T follicular helper cell (primary cell): ENCODE measurements at regions not wholly inside any gene's neighbourhood (a gene's known extent, or its start where the extent isn't known, plus 50 kb on each side); places are given as distances from the start of the nearest gene placed in this dataset.
"Not testable (repeated sequence)": the region's sequence is repeated elsewhere in the genome, so short reads cannot be mapped to it uniquely, and the experiment has no call there.

ENCODE experiments used
- DNase-seq: peaks from one replicate; pipeline ENCODE4 v3.0.0-alpha.2; 2020; ENCODE audit warnings: low read depth

- DNase-seq = no peak
Observed at GRCh38 chr5:166724284-166724683, 1567.2 kb upstream of the WWC1 start.

DNA sequence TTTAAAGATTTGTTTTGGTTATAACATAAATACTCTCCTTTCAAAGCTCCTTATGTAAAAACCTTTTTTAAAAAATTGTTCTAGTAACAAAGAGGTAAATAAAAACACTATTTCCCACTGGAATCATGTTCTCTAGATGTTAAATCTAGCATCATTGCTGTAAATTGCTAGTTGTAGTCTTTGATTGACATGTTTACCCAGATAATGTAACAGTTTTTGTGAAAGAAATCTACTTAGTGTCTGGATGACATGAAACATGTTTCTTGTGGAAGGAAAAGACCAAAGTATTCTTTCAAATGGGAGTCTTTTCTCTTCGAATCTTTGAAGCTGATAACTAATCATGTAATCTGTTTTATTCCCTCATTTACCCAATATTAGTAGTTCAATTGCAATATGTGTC, 1565.9 kb upstream of the WWC1 start:
- DNase-seq = no peak

GRCh38 chr5:166726406-166726805, 1565.0 kb upstream of the WWC1 start:
- DNase-seq = no peak

- not testable (repeated sequence) for DNase-seq
Observed at GRCh38 chr5:166742951-166743350, 1548.5 kb upstream of the WWC1 start.

DNA sequence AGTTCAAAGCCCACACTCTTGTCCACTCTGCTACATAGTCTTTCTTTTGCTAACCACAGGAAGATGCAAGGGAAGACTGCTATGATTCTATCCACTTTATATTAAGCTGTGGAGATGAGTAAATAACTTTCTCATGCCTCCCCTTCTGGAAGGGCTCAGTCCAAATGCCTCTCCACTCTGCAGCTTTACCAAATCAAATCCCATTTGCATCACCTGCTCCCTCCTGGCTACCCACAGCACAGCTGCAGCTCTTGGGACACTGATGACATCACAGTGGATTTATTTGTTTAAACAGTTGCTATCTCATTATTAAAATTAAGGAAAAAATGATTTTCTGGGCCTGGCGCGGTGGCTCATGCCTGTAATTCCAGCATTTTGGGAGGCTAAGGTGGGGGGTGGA, 1544.9 kb upstream of the WWC1 start:
- no peak for DNase-seq

DNA sequence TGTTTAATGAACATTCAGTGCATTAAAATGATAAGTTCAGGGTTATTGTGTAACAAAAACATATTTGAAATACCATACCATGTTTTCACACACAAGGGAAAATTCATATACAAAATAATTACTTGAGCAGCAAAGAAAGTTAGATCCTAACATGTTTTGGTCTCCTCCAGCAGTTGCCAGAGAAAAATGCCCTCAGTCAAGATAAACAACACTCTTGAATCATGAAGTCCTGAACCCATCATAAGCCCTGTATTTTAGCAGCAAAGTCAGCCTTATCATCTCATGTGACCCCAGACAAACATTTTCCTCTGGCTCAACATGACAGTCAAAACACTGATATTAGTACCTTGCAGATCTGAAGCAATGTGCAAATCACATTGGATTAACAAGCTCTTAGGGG, 1541.1 kb upstream of the WWC1 start:
- no peak for DNase-seq

DNA sequence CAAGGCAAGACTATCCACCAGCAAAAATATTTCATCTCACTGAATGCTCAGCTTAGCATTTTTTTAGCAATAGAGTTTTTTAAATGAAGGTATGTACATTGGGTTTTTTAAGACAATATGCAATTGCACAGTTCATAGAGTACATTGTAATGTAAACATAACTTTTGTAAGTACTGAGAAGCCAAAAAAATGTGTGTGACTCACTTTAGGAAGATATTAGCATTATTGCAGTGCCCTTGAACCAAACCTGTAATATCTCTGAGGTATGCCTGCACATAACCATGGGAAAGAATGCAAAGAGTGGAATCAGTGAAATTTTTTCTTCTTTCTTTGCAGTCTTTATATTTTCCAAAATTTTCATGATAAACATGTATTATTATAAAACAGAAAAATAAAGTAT, 1533.3 kb upstream of the WWC1 start:
- DNase-seq = no peak

DNA sequence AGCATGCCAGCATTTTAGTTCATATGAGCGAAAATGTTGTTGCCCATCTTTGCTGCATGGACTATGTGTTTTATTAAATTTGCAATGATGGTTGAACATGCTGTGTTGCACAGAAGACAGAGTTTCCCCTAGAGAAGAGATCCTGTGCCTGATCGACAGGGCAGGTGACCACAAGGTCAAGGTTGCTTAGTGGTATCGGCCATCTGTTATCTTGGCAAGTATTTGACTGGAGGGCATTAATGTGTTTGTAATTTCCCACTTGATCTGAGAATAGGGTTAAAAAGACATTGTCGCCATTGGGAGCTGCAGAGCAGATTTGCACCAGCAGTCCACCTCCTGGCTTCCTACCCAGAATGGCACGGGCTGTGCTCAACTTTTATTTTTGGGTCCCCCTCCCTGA, 1523.6 kb upstream of the WWC1 start:
- no peak for DNase-seq

DNA sequence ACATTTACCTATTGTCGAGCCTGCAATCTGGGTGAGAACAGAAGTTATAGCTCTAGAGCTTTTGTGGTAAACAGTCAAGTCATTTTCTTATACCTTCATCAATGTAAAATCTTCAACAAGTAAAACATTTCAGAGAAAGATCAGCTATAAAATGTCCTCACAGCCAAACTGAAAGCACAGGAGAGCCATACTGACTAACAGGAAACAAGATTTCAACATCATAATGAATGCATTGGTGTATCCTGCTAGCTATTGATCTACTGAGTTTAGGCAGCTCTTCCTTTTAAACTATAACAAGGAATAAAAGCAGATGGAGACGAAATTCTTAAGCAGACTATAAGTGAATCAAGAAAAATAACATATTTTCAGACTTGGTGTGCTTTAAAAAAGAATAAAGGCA, 1522.9 kb upstream of the WWC1 start:
- DNase-seq = no peak

DNA sequence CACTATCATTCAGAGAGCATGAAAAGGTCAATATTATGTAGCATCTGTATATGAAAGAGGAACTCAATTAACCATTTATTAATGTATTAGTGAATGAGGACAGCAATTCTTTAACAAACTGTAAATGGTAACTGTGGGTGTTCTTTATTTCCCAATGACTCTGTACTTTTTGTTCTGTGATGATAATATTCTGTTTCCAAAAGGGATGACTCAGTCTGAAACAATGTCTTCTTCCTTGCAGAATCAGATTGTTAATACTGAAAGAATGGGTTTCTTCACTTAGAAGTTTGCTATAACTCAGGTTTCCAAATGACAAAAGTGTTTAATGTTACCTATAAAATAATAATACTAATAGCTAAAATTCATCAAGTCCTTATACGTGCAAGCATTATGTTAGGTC, 1518.7 kb upstream of the WWC1 start:
- no peak for DNase-seq

DNA sequence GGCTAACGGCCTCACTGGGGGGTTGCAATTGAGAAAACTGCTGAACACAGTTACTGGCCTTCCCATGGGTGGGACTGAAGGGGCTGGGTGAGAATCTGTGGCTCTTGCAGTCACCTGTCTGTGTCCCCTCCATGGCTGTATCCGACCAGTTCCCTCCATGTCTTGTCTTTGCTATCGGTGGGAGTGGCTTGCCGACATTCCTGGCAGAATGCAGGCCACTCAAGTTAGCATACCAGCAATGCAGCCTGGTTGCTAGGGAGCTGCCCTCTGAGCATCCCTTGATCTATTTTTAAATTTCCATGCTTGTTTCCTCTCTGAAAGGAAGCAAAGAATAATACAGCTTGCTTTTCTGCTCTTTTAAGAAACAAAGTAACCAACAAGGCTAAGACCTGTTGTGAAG, 1509.7 kb upstream of the WWC1 start:
- DNase-seq = no peak

DNA sequence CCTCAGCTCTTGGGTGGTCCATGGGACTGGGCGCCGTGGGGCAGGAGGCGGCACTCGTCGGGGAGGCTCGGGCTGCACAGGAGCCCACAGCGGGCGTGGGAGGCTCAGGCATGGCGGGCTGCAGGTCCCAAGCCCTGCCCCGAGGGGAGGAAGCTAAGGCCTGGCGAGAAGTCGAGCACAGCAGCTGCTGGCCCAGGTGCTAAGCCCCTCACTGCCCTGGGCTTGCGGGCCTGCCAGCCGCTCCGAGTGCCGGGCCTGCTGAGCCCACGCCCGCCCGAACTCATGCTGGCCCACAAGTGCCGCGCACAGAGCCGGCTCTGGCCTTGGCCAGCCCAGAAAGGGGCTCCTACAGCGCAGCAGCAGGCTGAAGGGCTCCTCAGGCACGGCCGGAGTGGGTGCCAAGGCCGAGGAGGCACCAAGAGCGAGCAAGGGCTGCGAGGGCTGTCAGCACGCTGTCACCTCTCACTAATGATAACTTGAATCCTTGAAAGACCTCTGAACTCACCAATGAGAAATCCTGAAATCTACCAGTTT, 1506.8 kb upstream of the WWC1 start:
- DNase-seq = no peak

DNA sequence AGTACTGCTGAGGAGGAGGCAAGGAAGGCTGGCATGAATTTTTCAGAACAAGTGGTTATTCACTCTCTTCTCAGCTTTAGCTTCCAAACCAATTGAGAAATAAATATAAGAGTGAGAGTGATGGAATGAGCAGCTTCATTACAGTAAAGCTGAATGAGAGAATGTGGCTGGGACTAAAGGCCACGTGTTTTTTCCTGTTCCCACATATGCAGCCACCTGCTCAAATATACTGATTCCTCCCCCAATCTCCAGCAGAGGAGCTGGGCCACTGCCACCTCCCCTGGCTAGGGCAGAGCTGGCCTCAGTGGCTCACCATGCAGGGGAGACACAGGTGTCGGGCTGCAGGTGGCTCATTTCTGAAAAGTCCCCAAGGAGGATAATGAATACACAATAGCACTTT, 1505.3 kb upstream of the WWC1 start:
- no peak for DNase-seq

GRCh38 chr5:166786889-166787288, 1504.6 kb upstream of the WWC1 start:
- no peak for DNase-seq

DNA sequence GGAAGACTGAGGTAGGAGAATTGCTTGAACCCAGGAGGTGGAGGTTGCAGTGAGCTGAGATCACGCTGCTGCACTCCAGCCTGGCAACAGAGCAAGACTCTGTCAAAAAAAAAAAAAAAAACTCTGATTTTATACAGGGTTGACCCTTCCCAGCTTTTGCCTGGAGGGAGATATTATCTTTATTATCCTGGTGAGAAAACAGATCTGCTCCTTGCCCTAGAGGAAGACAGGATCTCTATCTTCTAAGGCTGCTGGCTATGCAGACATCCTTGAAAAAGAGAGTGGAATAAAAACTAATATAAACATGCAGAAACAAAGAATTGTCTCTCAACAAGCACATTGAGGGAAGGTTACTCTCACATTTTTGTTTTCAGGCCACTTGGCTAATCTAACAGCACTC, 1503.4 kb upstream of the WWC1 start:
- no peak for DNase-seq

DNA sequence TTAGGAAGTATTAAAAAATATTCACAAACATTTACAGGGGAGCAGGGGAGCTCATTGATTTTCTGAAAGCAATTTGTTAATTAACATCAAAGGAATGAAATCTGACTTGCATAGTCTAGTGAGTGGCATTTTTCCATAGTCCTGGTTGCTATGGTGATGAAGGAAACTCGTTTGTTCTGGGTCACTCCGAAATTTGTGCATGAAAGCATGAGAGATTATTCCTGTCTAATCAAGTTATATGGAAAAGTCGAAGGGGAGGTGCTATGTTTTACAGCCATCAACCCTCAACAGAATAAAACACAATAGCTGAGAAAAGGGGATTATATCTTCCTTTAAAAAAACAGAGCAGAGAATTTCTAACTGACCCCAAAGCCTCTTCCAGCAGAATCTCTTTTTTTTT, 1495.7 kb upstream of the WWC1 start:
- DNase-seq = no peak

DNA sequence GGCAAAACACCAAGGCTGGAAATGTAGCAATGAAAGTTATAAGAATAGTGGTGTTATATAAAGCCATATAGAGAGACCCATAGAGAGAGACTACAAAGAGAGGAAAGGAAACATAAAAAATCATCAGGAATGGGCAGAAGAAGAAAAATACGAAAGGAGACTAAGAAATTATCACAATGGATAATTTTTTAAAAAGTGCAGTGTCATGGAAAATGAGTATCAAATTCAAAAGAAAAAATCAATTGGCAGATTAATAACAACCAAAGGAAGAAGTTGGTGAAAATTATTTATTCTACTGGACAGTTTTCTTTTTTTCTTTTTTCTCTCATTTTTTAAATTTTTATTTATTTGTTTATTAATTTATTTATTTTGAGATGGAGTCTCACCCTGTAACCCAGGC, 1488.4 kb upstream of the WWC1 start:
- no peak for DNase-seq

DNA sequence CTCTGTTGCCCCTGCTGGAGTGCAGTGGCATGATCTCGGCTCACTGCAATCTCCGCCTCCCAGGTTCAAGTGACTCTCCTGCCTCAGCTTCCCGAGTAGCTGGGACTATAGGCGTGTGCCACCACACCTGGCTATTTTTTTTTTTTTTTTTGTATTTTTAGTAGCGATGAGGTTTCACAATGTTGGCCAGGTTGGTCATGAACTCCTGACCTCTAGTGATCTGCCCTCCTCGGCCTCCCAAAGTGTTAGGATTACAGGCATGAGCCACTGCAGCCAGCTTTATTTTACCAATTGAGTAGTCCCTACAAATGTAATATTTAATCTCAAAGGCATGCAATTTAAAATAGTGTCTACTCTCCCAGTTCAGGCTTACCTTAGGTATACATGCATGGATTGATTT, 1487.2 kb upstream of the WWC1 start:
- DNase-seq = not testable (repeated sequence)

DNA sequence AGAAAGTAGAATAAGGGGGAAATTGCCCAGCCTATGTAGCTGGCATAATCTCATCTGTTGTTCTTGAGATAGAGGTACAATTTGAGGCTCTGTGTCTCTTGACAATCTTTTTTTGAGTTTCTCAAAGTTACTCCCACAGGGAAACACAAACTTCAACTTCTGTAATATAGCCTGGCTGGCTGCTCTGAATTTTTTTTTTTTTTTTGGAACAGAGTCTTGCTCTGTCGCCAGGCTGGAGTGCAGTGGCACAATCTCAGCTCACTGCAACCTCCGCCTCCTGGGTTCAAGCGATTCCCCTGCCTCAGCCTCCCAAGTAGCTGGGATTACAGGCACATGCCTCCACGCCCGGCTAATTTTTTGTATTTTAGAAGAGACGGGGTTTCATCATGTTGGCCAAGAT, 1486.8 kb upstream of the WWC1 start:
- not testable (repeated sequence) for DNase-seq

GRCh38 chr5:166810093-166810658, 1481.3 kb upstream of the WWC1 start:
- not testable (repeated sequence) for DNase-seq

DNA sequence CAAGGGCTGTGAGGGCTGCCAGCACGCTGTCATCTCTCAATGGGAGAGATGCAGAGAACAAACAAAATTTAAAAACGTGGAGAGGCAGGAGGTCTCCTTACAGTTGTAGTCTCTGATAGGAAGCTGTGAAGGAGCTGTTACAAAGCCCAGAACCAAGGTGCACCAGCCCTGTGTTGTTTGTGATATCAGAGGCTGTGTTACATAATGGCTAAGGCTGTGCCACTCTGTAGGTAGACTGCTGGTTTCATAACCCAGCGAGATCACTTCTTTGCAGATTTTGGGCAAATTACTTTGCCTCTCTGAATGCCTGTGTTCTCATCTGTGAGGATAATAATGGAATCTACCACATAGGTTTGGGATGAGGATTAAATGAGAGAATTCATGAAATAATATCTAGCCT, 1480.7 kb upstream of the WWC1 start:
- no peak for DNase-seq

- DNase-seq = no peak
Observed at GRCh38 chr5:166823360-166823759, 1468.1 kb upstream of the WWC1 start.

- DNase-seq = no peak
Observed at GRCh38 chr5:166834246-166834645, 1457.2 kb upstream of the WWC1 start.

- no peak for DNase-seq
Observed at GRCh38 chr5:166845044-166845443, 1446.4 kb upstream of the WWC1 start.

- no peak for DNase-seq
Observed at GRCh38 chr5:166856791-166857190, 1434.7 kb upstream of the WWC1 start.
